Activated CD4-positive, alpha-beta T cell treated with anti-CD3 and anti-CD28 coated beads, Interleukin-2, Interleukin-4, amounts not matched to agents 100 ng/mL and 50 ng/mL, durations not matched to agents 16 hours and 8 hours (primary cell): ENCODE measurements at regions not wholly inside any gene's neighbourhood (a gene's known extent, or its start where the extent isn't known, plus 50 kb on each side); places are given as distances from the start of the nearest gene placed in this dataset.

Experiments used
- DNase-seq: peaks from one replicate; pipeline ENCODE4 v3.0.0-alpha.2; 2020; ENCODE audit warnings: low spot score

DNA sequence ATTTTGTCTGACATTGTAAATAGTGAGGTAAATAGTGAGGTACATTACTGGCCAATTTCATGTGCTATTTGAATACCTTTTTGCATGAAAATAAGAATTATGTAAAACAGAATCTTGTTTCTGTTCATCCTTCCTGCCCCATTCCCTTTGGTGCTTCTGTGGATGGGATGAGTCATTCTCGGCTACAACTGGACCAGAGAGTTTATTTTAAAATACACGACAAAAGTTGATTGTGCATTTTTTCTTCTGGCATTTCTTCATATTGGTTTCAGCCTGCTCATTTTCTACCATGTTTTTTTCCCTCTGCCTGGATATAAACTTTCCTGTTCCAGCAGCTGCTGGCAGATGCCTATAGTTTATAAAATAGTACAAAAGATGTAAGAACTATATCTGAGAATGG lies 107.5 kb downstream of the CYSLTR2 start:
- DNase-seq, result no peak

GRCh38 chr13:48769107-48769704 lies 115.5 kb downstream of the CYSLTR2 start:
- peak; percentile 93 for DNase-seq

DNA sequence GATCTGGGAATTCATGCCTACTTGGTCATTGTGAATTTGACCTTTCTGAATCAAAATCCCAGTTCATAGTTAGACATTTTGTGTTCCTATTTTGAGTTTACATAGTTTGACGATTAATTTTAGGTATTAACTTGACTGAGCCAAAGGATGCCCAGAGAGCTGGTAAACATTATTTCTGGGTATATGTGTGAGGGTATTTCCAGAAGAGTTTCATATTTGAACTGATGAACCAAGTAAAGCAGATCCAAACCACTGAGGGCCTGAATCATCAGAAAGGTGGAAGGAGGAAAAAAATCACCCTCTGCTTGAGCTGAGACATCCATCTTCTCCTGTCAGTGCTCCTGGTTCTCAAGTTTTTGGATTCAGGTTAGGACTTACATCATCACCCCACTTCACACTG lies 116.6 kb downstream of the CYSLTR2 start:
- peak; percentile 20 for DNase-seq

GRCh38 chr13:48772908-48773307 lies 119.2 kb downstream of the CYSLTR2 start:
- no peak for DNase-seq

- no peak for DNase-seq
Measured at GRCh38 chr13:48773531-48774275, 120.0 kb downstream of the CYSLTR2 start.

- no peak for DNase-seq
Measured at GRCh38 chr13:48775285-48775684, 121.6 kb downstream of the CYSLTR2 start.

GRCh38 chr13:48775804-48776203 lies 122.1 kb downstream of the CYSLTR2 start:
- no peak for DNase-seq

DNA sequence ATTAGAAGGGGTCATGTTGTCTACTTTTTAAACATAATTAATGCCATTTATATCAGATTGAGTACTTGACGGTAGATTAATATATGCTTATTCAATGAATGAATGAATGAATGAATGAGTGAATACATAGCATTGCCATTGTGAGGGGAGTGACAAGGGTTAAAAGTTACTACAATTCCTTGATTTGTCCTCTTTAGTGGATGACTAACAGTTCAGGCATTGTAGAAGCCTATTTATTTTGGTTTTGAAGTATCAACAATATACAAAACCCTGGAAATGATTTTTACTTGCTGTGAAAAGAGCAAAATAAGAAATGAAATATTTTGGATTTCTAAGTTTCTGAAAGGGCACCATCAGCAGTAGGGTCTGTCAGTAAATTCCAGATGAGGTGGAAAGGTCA lies 122.7 kb downstream of the CYSLTR2 start:
- DNase-seq, result no peak

DNA sequence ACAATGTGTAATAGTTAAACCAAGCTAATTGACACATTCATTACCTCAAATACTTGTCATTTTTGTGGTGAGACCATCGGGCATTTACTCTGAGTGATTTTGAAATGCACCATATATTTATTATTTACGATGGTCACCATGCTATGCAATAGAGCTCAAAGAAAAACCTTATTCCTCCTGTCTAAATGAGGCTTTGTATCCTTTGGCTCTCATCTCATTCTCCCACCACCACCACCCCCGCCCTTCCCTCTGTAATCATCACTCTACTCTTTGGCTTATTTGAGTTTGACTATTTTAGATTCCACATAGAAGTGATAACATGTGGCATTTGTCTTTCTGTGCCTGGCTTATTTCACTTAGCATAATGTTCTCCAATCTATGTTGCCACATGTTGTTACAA lies 124.9 kb downstream of the CYSLTR2 start:
- no peak for DNase-seq

- no peak for DNase-seq
Measured at GRCh38 chr13:48780713-48781341, 127.1 kb downstream of the CYSLTR2 start.

- DNase-seq, result no peak
Measured at GRCh38 chr13:48782429-48782840, 128.7 kb downstream of the CYSLTR2 start.

DNA sequence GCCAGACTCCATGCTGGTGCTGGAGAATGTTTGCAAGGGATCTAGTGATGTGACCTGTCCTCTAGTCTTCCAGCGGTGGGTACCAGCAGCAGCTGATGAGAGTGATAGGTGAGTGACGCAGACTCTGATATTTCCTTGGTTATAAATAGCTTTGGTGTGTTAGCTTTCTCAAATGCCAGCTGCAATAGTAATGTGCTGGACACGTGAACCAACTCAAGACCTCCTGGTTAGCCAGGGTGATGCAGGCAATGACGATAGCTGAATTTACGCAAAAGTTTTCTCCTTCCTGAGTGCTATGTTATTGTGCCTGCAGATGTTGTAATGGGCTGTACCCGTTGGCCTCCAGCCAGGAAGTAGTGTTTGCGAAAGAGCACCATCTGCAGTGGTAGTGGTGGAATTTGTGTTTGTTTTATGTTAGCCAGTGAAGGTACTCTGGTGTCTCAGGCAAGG lies 129.5 kb downstream of the CYSLTR2 start:
- DNase-seq, result no peak

GRCh38 chr13:48783695-48784230 lies 130.0 kb downstream of the CYSLTR2 start:
- DNase-seq, result no peak

GRCh38 chr13:48784916-48785548 lies 131.3 kb downstream of the CYSLTR2 start:
- DNase-seq, result no peak

DNA sequence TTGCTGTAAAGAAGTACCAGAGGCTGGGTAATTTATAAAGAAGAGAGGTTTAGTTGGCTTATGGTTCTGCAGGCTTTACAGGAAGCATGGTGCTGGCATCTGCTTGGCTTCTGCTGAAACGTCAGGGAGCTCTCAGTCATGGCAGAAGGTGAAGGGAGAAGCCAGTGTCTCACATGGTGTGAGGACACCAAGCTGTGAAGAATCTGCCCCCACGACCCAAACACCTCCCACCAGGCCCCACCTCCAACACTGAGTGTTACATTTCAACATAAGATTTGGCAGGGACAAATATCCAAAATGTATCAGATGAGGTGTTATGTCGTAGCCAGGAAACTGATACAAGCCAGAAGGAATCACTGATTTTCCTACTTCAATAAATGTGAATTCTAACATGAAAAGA lies 136.5 kb downstream of the CYSLTR2 start:
- DNase-seq, result no peak

GRCh38 chr13:48790966-48791365 lies 137.2 kb downstream of the CYSLTR2 start:
- DNase-seq, result no peak

DNA sequence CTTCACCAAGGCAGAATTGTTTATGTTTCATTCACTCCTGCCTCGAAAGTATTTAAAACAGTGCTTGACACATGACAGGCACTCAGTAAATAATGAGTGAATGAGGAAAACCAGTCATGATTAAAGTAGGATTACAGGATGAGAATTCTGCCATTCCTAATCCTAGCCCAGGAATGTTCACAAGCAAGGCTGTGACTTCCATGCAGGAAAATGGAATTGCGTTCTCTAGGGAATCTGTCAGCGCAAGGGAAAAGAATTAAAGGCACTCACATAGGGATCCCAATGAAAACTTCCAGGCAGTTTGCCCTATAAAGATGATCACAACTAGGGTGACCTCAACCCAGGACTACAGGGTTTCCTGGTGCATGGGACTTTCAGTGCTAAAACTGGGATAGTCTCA lies 143.4 kb downstream of the CYSLTR2 start:
- no peak for DNase-seq

- DNase-seq, result no peak
Measured at GRCh38 chr13:48797761-48798160, 144.0 kb downstream of the CYSLTR2 start.

DNA sequence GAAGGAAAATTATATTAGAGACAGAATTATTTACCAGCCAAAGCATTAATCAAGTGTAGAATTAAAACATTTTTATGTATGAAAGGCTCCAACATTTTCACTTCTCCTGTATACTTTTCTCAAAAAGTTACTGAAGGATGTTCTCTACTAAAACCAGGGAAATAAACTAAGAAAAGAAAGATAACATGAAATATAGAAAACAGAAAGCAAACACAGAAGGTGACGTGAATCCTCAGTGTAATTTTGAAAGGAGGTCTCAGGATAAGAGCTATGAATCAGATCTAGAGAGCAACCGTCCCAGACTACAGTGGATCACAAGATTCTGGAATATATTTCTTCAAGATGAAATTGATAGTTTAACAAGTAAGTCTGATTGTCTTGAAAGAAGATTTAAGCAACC lies 144.5 kb downstream of the CYSLTR2 start:
- DNase-seq, result no peak

DNA sequence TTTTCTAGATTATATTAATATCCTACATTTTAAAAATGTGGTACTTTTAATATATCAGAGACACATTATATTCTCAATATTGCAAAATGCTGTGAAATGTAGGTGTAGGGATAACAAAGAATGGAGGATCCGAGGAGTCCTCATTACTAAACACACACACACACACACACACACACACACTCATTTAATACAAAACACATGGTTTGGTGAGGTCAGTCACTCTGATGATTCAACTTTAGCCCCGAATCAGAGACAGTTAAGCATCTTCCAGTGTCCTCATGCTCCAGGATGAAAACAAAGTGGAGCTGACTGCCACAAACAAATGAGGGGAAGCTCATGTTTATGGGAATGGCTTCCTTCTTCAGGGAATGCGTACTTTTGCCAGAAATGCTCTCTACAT lies 147.5 kb downstream of the CYSLTR2 start:
- DNase-seq, result no peak

DNA sequence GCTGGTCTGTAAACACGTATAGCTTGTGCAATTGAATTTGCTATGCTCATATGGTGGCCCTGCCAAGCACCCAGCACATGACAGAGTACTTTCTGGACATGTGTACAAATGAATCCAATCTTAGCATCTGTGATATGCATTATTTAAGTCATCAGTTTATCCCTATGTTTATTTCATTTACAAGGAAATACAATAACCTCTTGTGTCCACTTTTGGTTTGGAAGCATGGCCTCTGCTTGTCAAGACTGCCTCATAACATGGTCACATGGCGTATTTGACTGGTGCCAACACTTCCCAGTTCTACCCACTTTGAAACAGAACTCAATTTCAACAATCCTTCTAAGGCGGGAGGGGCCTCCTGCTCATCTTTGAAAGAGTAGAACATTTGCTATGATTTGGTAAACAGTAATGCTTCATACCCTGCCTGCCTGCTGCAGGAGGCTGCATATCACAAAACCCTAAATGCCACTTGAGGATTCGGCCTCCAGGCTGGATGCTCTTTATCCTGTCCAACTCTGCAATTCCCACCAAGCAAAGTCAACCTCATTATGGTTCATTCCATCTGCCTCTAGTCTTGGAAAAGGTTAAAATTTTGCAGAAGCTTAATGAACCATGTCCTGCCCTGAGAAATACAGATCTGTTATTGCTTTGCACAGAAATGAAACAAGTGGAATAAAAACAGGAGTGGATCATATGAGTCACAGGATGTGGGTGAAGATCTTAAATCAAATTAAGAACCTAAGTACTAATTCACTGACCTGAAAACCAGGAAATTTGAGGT lies 151.3 kb downstream of the CYSLTR2 start:
- DNase-seq, result peak; percentile 77

GRCh38 chr13:48806522-48806921 lies 152.8 kb downstream of the CYSLTR2 start:
- no peak for DNase-seq
